ENCODE measurements at regions not wholly inside any gene's neighbourhood (a gene's known extent, or its start where the extent isn't known, plus 50 kb on each side); places are given as distances from the start of the nearest gene placed in this dataset.

DNA sequence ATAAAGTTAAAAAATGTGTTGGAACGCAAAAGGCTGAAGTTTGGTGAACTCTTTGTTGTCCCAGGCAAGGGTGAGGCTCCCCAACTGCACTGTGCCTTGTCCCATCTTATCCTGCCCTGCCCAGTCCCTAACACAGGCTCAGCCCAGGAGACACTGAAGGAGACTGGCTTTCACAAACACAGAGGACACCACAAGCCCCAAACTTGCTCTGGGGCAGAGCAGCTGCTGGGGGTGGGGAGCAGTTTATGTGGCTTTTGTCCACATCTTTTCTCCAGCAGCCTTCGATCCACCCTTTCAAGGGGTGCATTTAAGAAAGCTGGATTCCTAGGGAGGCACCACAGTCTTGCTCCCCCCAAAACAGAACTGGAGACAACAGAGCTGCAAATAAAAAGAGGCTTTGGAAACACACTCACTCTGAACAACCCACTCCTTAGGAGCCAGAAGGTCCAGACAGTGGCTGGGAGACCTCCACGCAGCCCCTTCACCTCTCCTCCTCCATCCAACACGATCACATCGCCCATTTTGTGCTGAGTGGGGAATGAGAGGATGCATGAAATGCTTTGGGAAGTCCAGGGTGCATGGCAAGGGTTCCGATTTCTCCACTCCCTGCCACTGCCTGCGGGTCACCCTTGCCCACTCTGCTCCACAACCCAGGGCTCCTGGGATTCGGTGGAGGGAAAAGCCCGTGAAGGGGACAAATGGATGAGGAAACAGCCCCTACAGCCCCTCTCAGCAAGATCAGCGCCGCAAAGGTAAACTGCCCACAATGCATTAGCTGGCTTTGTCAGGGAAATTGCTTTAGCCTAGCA is 260.5 kb upstream of the TLE3 start:
- TF ChIP-seq CTCF (conservative IDR thresholded peaks at IDR 0.05; ENCODE audit: low read depth, low read length): no peak
- TF ChIP-seq EZH2 (IDR thresholded peaks at IDR 0.05; ENCODE audit: borderline replicate concordance, low read depth, low read length, poor library complexity, severe bottlenecking): no peak

All from A673 (cell line).